ENCODE measurements at regions not wholly inside any gene's neighbourhood (a gene's known extent, or its start where the extent isn't known, plus 50 kb on each side); places are given as distances from the start of the nearest gene placed in this dataset.

DNA sequence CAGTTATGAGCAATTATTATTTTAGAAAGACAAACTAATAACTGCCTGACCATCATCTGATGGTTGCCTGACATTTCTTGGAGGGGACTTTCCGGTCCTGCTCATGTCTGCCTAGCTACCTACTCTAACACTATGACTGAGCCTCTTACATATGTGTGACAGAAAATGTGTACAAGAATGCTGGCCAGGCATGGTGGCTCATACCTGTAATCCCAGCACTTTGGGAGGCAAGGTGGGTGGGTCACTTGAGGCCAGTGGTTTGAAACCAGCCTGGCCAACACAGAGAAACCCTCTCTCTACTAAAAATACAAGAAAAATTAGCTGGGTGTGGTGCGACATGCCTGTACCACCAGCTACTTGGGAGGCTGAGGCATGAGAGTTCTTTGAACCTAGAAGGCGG, 666.3 kb downstream of the KCNJ3 start:
- H2AK5ac ChIP-seq (ENCODE audit: low read length): no peak overlapping the region
- H2BK12ac ChIP-seq (ENCODE audit: low read length): no peak overlapping the region
- no peak overlapping the region for H3K27ac ChIP-seq (ENCODE audit: low read depth, low read length)
- H3K27me3 ChIP-seq (ENCODE audit: insufficient read depth, low read length): no peaks in the 10 kb centered on the region
- H4K12ac ChIP-seq (ENCODE audit: low read depth, low read length): no peak overlapping the region
- no peak overlapping the region for H2AFZ ChIP-seq (ENCODE audit: insufficient read depth, low read length, poor library complexity)
- H3K23ac ChIP-seq (ENCODE audit: low read length): no peak overlapping the region
- H3K4me3 ChIP-seq (ENCODE audit: low read depth, low read length): no peak overlapping the region
- no CpG with 5 or more reads among the region's 3 CpGs for WGBS (ENCODE audit: extremely low coverage, insufficient coverage, insufficient read length)
- no peaks in the 10 kb centered on the region for H3K36me3 ChIP-seq (ENCODE audit: control insufficient read depth in 1 of 2, insufficient read depth in 2 of 2, low read length in 2 of 2)
- no peaks in the 10 kb centered on the region for H3K4me1 ChIP-seq (ENCODE audit: control insufficient read depth in 1 of 2, insufficient read depth in 2 of 2, low read length in 2 of 2)
- H3K14ac ChIP-seq (ENCODE audit: low read length): no peak overlapping the region
- no peak overlapping the region for H2BK120ac ChIP-seq (ENCODE audit: insufficient read depth, low read length, poor library complexity)
- no peak overlapping the region for H3K4me2 ChIP-seq (ENCODE audit: low read length)
- H3K9me3 ChIP-seq (ENCODE audit: insufficient read depth, low read depth, low read length): no peaks in the 10 kb centered on the region
- no peak overlapping the region for H2BK5ac ChIP-seq (ENCODE audit: low read depth, low read length, poor library complexity)
- H4K91ac ChIP-seq (ENCODE audit: low read depth, low read length): no peak overlapping the region
- H3K18ac ChIP-seq (ENCODE audit: low read length): no peak overlapping the region
- H3K79me1 ChIP-seq (ENCODE audit: low read length): no peaks in the 10 kb centered on the region
- H4K8ac ChIP-seq (ENCODE audit: low read depth, low read length): no peak overlapping the region
- no peak overlapping the region for H3K4ac ChIP-seq (ENCODE audit: low read depth, low read length)
- H3K9ac ChIP-seq (ENCODE audit: low read length): no peak overlapping the region
- peak; percentile 70 to 78 for DNase-seq
- H3K79me2 ChIP-seq (ENCODE audit: control insufficient read depth, insufficient read depth, low read length, poor library complexity): no peaks in the 10 kb centered on the region

DNA sequence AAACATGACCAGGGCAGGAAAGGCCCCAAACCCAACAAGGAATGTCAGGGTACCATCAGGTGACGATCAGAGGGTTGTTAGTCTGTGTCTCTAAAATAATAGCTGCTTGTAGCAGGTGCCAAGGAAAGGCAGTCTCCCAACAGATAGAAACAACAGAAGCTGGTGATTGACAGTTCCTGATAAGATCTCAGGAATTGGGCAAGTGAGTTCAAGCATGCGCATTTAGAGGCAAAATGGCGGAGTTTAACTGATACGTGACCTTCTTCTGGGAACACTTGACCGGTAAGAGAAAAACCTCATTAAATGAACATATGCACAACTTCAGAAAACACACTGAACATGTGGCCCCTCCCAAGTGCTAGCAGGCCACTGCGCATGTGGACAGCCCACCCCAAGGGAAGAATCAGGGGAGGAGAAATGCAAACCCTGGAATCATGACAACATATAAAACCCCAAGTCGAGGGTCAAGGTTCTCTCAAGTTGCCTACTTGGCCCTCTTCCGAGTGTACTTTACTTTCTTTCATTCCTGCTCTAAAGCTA, 664.9 kb downstream of the KCNJ3 start:
- no peak overlapping the region for H2BK5ac ChIP-seq (ENCODE audit: low read depth, low read length, poor library complexity)
- H3K23ac ChIP-seq (ENCODE audit: low read length): no peak overlapping the region
- WGBS (ENCODE audit: extremely low coverage, insufficient coverage, insufficient read length): no CpG with 5 or more reads among the region's 8 CpGs
- H3K9me3 ChIP-seq (ENCODE audit: insufficient read depth, low read depth, low read length): no peaks in the 10 kb centered on the region
- no peak overlapping the region for H3K9ac ChIP-seq (ENCODE audit: low read length)
- H3K4me3 ChIP-seq (ENCODE audit: low read depth, low read length): no peak overlapping the region
- no peak overlapping the region for H3K27ac ChIP-seq (ENCODE audit: low read depth, low read length)
- no peak overlapping the region for H4K12ac ChIP-seq (ENCODE audit: low read depth, low read length)
- no peak overlapping the region for H2BK120ac ChIP-seq (ENCODE audit: insufficient read depth, low read length, poor library complexity)
- H4K91ac ChIP-seq (ENCODE audit: low read depth, low read length): no peak overlapping the region
- no peak for DNase-seq
- no peaks in the 10 kb centered on the region for H3K4me1 ChIP-seq (ENCODE audit: control insufficient read depth in 1 of 2, insufficient read depth in 2 of 2, low read length in 2 of 2)
- H3K18ac ChIP-seq (ENCODE audit: low read length): no peak overlapping the region
- H3K14ac ChIP-seq (ENCODE audit: low read length): no peak overlapping the region
- no peaks in the 10 kb centered on the region for H3K79me1 ChIP-seq (ENCODE audit: low read length)
- H3K27me3 ChIP-seq (ENCODE audit: insufficient read depth, low read length): no peaks in the 10 kb centered on the region
- no peaks in the 10 kb centered on the region for H3K36me3 ChIP-seq (ENCODE audit: control insufficient read depth in 1 of 2, insufficient read depth in 2 of 2, low read length in 2 of 2)
- H3K4me2 ChIP-seq (ENCODE audit: low read length): no peak overlapping the region
- no peak overlapping the region for H2BK12ac ChIP-seq (ENCODE audit: low read length)
- no peak overlapping the region for H4K8ac ChIP-seq (ENCODE audit: low read depth, low read length)
- H3K79me2 ChIP-seq (ENCODE audit: control insufficient read depth, insufficient read depth, low read length, poor library complexity): no peaks in the 10 kb centered on the region
- H3K4ac ChIP-seq (ENCODE audit: low read depth, low read length): no peak overlapping the region
- no peak overlapping the region for H2AFZ ChIP-seq (ENCODE audit: insufficient read depth, low read length, poor library complexity)
- no peak overlapping the region for H2AK5ac ChIP-seq (ENCODE audit: low read length)

DNA sequence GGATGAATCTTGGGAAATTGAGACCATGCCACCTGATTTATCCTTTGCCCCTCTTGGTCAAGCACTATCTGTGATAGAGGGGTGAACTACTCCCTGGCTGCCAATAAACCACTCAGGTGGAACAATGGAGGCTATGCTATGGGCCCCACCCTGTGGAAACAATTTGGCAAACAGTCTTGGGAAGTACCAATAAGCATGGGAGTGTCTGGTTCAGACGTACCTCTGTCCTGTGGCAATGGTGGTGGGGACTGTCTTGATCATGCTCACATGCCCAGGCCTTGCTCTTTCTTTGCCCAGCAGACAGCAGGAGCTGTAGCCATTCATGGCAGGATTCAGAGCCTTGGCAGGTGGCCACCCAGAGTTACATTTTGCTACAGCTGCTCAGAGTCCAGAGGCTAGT, 658.7 kb downstream of the KCNJ3 start:
- Histone ChIP-seq H3K9me3 (ENCODE audit: insufficient read depth, low read depth, low read length) (no peaks in the 10 kb centered on the region), H3K4me2 (ENCODE audit: low read length) (no peak overlapping the region), H3K79me1 (ENCODE audit: low read length) (no peaks in the 10 kb centered on the region), H2AK5ac (ENCODE audit: low read length) (no peak overlapping the region), H3K36me3 (ENCODE audit: control insufficient read depth in 1 of 2, insufficient read depth in 2 of 2, low read length in 2 of 2) (no peaks in the 10 kb centered on the region), H3K4me1 (ENCODE audit: control insufficient read depth in 1 of 2, insufficient read depth in 2 of 2, low read length in 2 of 2) (no peaks in the 10 kb centered on the region), H2BK120ac (ENCODE audit: insufficient read depth, low read length, poor library complexity) (no peak overlapping the region), H3K4me3 (ENCODE audit: low read depth, low read length) (no peak overlapping the region), H2AFZ (ENCODE audit: insufficient read depth, low read length, poor library complexity) (no peak overlapping the region), H3K23ac (ENCODE audit: low read length) (no peak overlapping the region), H2BK5ac (ENCODE audit: low read depth, low read length, poor library complexity) (no peak overlapping the region), H4K8ac (ENCODE audit: low read depth, low read length) (no peak overlapping the region), H3K18ac (ENCODE audit: low read length) (no peak overlapping the region), H3K14ac (ENCODE audit: low read length) (no peak overlapping the region), H3K79me2 (ENCODE audit: control insufficient read depth, insufficient read depth, low read length, poor library complexity) (no peaks in the 10 kb centered on the region), H3K27me3 (ENCODE audit: insufficient read depth, low read length) (no peaks in the 10 kb centered on the region), H3K9ac (ENCODE audit: low read length) (no peak overlapping the region), H4K91ac (ENCODE audit: low read depth, low read length) (no peak overlapping the region), H4K12ac (ENCODE audit: low read depth, low read length) (no peak overlapping the region), H3K4ac (ENCODE audit: low read depth, low read length) (no peak overlapping the region), H3K27ac (ENCODE audit: low read depth, low read length) (no peak overlapping the region), H2BK12ac (ENCODE audit: low read length) (no peak overlapping the region)
- no CpG with 5 or more reads among the region's 1 CpG for WGBS (ENCODE audit: extremely low coverage, insufficient coverage, insufficient read length)
- DNase-seq: no peak

DNA sequence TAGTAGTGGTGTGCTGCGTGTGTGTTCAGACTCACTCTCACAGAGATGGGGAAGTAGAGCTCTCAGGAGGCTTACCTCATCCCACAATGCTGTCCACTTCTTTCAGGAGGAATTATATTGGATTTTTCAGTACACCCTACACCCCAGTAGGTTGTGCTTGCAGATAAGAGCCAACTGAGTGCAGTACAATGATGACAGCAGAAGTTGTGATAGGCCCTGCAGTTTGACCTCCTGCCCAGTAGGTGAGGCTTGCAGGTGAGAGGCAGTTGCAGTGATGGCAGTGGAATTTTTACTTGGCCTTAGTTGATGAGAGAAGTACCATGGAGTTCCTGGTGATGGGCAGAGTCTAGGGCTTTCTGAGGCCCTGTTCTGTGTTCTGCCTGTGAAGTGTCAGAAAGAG, 657.8 kb downstream of the KCNJ3 start:
- Histone ChIP-seq H3K18ac (ENCODE audit: low read length) (no peak overlapping the region), H2BK120ac (ENCODE audit: insufficient read depth, low read length, poor library complexity) (no peak overlapping the region), H3K23ac (ENCODE audit: low read length) (no peak overlapping the region), H3K9ac (ENCODE audit: low read length) (no peak overlapping the region), H3K9me3 (ENCODE audit: insufficient read depth, low read depth, low read length) (peaks cover 3% of the 10 kb centered on the region), H2AK5ac (ENCODE audit: low read length) (no peak overlapping the region), H3K79me1 (ENCODE audit: low read length) (no peaks in the 10 kb centered on the region), H2BK12ac (ENCODE audit: low read length) (no peak overlapping the region), H3K14ac (ENCODE audit: low read length) (no peak overlapping the region), H3K4me3 (ENCODE audit: low read depth, low read length) (no peak overlapping the region), H2AFZ (ENCODE audit: insufficient read depth, low read length, poor library complexity) (no peak overlapping the region), H3K4ac (ENCODE audit: low read depth, low read length) (no peak overlapping the region), H3K27ac (ENCODE audit: low read depth, low read length) (no peak overlapping the region), H3K4me1 (ENCODE audit: control insufficient read depth in 1 of 2, insufficient read depth in 2 of 2, low read length in 2 of 2) (no peaks in the 10 kb centered on the region), H3K4me2 (ENCODE audit: low read length) (no peak overlapping the region), H4K12ac (ENCODE audit: low read depth, low read length) (no peak overlapping the region), H3K79me2 (ENCODE audit: control insufficient read depth, insufficient read depth, low read length, poor library complexity) (no peaks in the 10 kb centered on the region), H2BK5ac (ENCODE audit: low read depth, low read length, poor library complexity) (no peak overlapping the region), H4K8ac (ENCODE audit: low read depth, low read length) (no peak overlapping the region), H3K27me3 (ENCODE audit: insufficient read depth, low read length) (no peaks in the 10 kb centered on the region), H3K36me3 (ENCODE audit: control insufficient read depth in 1 of 2, insufficient read depth in 2 of 2, low read length in 2 of 2) (no peaks in the 10 kb centered on the region), H4K91ac (ENCODE audit: low read depth, low read length) (no peak overlapping the region)
- no CpG with 5 or more reads among the region's 1 CpG for WGBS (ENCODE audit: extremely low coverage, insufficient coverage, insufficient read length)
- DNase-seq: no peak
